ENCODE measurements at regions not wholly inside any gene's neighbourhood (a gene's known extent, or its start where the extent isn't known, plus 50 kb on each side); places are given as distances from the start of the nearest gene placed in this dataset.

- intact Hi-C loops (cut with micrococcal nuclease): no loop called here
- Mint-ChIP-seq H3K4me1 (ENCODE audit: low read depth) (peaks cover 2% of the 10 kb centered on the region), H3K36me3 (ENCODE audit: low read depth) (no peaks in the 10 kb centered on the region), H3K27me3 (no peaks in the 10 kb centered on the region), H3K27ac (no peak overlapping the region), H3K4me3 (no peak overlapping the region), H3K9me3 (no peaks in the 10 kb centered on the region)
Observed at GRCh38 chr21:35587841-35588380, 472.4 kb downstream of the SETD4 start.

GRCh38 chr21:35586305-35586704, 474.0 kb downstream of the SETD4 start:
- intact Hi-C loops (cut with micrococcal nuclease): no loop called here

GRCh38 chr21:35585878-35586277, 474.4 kb downstream of the SETD4 start:
- no peak overlapping the region for H3K27ac Mint-ChIP-seq
- no peak overlapping the region for H3K4me3 Mint-ChIP-seq
- no peaks in the 10 kb centered on the region for H3K36me3 Mint-ChIP-seq (ENCODE audit: low read depth)
- intact Hi-C loops (cut with micrococcal nuclease): no loop called here
- H3K27me3 Mint-ChIP-seq: peaks cover 3% of the 10 kb centered on the region
- H3K4me1 Mint-ChIP-seq (ENCODE audit: low read depth): peaks cover 16% of the 10 kb centered on the region
- no peaks in the 10 kb centered on the region for H3K9me3 Mint-ChIP-seq

More at GRCh38 chr21:35586305-35586704, 474.0 kb downstream of the SETD4 start:
- Mint-ChIP-seq H3K9me3 (no peaks in the 10 kb centered on the region), H3K36me3 (ENCODE audit: low read depth) (no peaks in the 10 kb centered on the region), H3K4me3 (no peak overlapping the region), H3K4me1 (ENCODE audit: low read depth) (peaks cover 16% of the 10 kb centered on the region), H3K27ac (no peak overlapping the region), H3K27me3 (no peaks in the 10 kb centered on the region)

- intact Hi-C loops (cut with micrococcal nuclease): no loop called here
- no peaks in the 10 kb centered on the region for H3K36me3 Mint-ChIP-seq (ENCODE audit: low read depth)
- peaks cover 3% of the 10 kb centered on the region for H3K27me3 Mint-ChIP-seq
- H3K27ac Mint-ChIP-seq: no peak overlapping the region
- H3K9me3 Mint-ChIP-seq: no peaks in the 10 kb centered on the region
- peaks cover 16% of the 10 kb centered on the region for H3K4me1 Mint-ChIP-seq (ENCODE audit: low read depth)
- H3K4me3 Mint-ChIP-seq: no peak overlapping the region
Observed at GRCh38 chr21:35585155-35585554, 475.2 kb downstream of the SETD4 start.

GRCh38 chr21:35583566-35584216, 476.6 kb downstream of the SETD4 start:
- intact Hi-C loops (cut with micrococcal nuclease): no loop called here
- Mint-ChIP-seq H3K36me3 (ENCODE audit: low read depth) (no peaks in the 10 kb centered on the region), H3K4me3 (no peak overlapping the region), H3K4me1 (ENCODE audit: low read depth) (peaks cover 16% of the 10 kb centered on the region), H3K9me3 (no peaks in the 10 kb centered on the region), H3K27me3 (peaks cover 3% of the 10 kb centered on the region), H3K27ac (no peak overlapping the region)

DNA sequence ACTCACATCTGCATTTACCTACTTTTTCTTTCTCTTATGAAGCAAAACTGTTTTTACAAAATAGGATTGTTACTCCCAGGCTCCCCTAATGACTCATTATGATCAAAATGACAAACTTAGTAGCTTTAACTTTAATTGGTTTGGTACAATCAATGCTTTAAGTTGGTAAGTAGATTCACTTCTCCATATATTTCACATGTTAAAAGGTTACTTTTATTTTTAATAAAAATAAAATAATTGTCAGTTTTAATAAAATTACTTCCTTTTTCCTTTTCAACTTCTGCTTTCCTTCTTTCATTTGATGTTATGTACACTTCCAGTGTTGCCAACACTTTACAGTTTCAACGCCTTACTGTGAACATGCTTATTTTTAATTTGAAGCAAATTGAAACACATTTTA, 477.6 kb downstream of the SETD4 start:
- Mint-ChIP-seq H3K4me3 (no peak overlapping the region), H3K9me3 (no peaks in the 10 kb centered on the region), H3K4me1 (ENCODE audit: low read depth) (peaks cover 16% of the 10 kb centered on the region), H3K27ac (no peak overlapping the region), H3K36me3 (ENCODE audit: low read depth) (no peaks in the 10 kb centered on the region), H3K27me3 (peaks cover 3% of the 10 kb centered on the region)
- intact Hi-C loops (cut with micrococcal nuclease): no loop called here

DNA sequence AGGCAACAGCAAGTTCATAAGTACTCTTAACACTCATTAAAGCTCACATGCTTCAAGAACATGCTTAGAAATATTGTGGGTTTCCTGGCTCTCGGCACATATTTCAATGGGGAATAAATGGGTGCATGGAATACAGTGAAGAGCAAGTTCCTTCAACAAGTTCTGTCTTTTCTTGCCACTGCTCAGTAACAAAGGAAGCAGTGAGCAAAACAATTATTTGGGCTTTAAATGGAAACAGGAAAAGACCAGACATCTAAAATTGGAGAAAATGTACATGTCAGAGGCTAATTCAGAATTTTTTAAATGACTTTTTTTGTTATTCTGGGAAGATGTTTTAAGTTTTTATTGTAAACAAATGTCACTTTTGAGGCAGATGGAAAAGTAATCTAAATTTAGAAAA, 478.7 kb downstream of the SETD4 start:
- peaks cover 3% of the 10 kb centered on the region for H3K27me3 Mint-ChIP-seq
- H3K4me1 Mint-ChIP-seq (ENCODE audit: low read depth): peaks cover 16% of the 10 kb centered on the region
- intact Hi-C loops (cut with micrococcal nuclease): no loop called here
- no peaks in the 10 kb centered on the region for H3K9me3 Mint-ChIP-seq
- H3K36me3 Mint-ChIP-seq (ENCODE audit: low read depth): no peaks in the 10 kb centered on the region
- no peak overlapping the region for H3K4me3 Mint-ChIP-seq
- H3K27ac Mint-ChIP-seq: no peak overlapping the region

GRCh38 chr21:35579520-35580293, 480.6 kb downstream of the SETD4 start:
- peaks cover 3% of the 10 kb centered on the region for H3K27me3 Mint-ChIP-seq
- H3K4me3 Mint-ChIP-seq: no peak overlapping the region
- H3K4me1 Mint-ChIP-seq (ENCODE audit: low read depth): peaks cover 16% of the 10 kb centered on the region
- no peaks in the 10 kb centered on the region for H3K9me3 Mint-ChIP-seq
- no peaks in the 10 kb centered on the region for H3K36me3 Mint-ChIP-seq (ENCODE audit: low read depth)
- intact Hi-C loops (cut with micrococcal nuclease): no loop called here
- no peak overlapping the region for H3K27ac Mint-ChIP-seq

GRCh38 chr21:35578831-35579471, 481.4 kb downstream of the SETD4 start:
- Mint-ChIP-seq H3K4me3 (no peak overlapping the region), H3K27me3 (peaks cover 3% of the 10 kb centered on the region), H3K4me1 (ENCODE audit: low read depth) (peaks cover 16% of the 10 kb centered on the region), H3K9me3 (no peaks in the 10 kb centered on the region), H3K27ac (no peak overlapping the region), H3K36me3 (ENCODE audit: low read depth) (no peaks in the 10 kb centered on the region)
- intact Hi-C loops (cut with micrococcal nuclease): no loop called here

DNA sequence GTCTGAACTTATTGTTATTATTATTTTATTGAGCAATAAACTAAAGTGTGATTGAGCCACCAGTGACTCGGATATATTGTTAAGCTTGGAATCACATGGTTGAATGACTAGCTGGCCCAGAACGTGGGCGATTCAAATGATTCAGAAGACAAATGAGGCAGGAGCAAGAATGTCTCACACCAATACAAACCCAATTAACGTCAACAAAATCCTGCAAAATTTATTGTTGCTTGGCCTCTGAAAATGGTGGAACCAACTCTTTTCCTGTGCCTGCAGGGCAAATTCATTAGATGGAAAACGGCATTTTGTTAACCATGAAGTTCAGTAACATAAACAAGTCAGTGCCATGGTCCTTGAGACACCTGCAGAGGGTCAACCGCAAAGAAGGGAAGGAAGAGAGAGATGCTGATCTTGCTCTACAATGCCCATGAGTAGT, 482.0 kb downstream of the SETD4 start:
- peaks cover 16% of the 10 kb centered on the region for H3K4me1 Mint-ChIP-seq (ENCODE audit: low read depth)
- no peak overlapping the region for H3K4me3 Mint-ChIP-seq
- H3K27ac Mint-ChIP-seq: no peak overlapping the region
- H3K36me3 Mint-ChIP-seq (ENCODE audit: low read depth): no peaks in the 10 kb centered on the region
- no peaks in the 10 kb centered on the region for H3K9me3 Mint-ChIP-seq
- intact Hi-C loops (cut with micrococcal nuclease): no loop called here
- H3K27me3 Mint-ChIP-seq: peaks cover 3% of the 10 kb centered on the region

GRCh38 chr21:35575280-35575915, 484.9 kb downstream of the SETD4 start:
- Mint-ChIP-seq H3K27me3 (no peaks in the 10 kb centered on the region), H3K4me3 (no peak overlapping the region), H3K9me3 (no peaks in the 10 kb centered on the region), H3K36me3 (ENCODE audit: low read depth) (no peaks in the 10 kb centered on the region), H3K27ac (no peak overlapping the region), H3K4me1 (ENCODE audit: low read depth) (no peaks in the 10 kb centered on the region)
- intact Hi-C loops (cut with micrococcal nuclease): no loop called here

GRCh38 chr21:35573472-35574374, 486.6 kb downstream of the SETD4 start:
- no peaks in the 10 kb centered on the region for H3K27me3 Mint-ChIP-seq
- peaks cover 6% of the 10 kb centered on the region for H3K9me3 Mint-ChIP-seq
- intact Hi-C loops (cut with micrococcal nuclease): no loop called here
- H3K36me3 Mint-ChIP-seq (ENCODE audit: low read depth): peaks cover under 1% of the 10 kb centered on the region
- H3K27ac Mint-ChIP-seq: no peak overlapping the region
- H3K4me3 Mint-ChIP-seq: no peak overlapping the region
- no peaks in the 10 kb centered on the region for H3K4me1 Mint-ChIP-seq (ENCODE audit: low read depth)

DNA sequence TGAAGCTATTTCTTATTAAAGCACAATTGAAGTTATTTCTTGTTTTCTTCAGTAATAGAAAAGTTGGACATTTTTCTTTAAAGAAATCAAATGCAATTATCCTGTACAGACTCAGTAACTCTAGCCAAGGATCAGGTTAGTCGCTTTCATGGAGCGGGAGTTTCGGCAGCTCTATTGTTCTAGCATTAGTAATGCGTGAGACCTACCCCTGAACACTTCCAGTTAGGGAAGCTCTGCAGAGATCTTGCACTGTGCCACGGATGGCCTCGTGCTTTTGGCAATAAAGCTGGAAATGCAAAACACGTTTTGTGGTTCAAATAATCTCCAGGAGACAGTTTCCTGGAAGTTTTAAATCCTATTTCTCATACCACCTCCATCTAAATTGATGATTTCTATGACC, 488.4 kb downstream of the SETD4 start:
- no peaks in the 10 kb centered on the region for H3K4me1 Mint-ChIP-seq (ENCODE audit: low read depth)
- H3K4me3 Mint-ChIP-seq: no peak overlapping the region
- peaks cover 6% of the 10 kb centered on the region for H3K36me3 Mint-ChIP-seq (ENCODE audit: low read depth)
- no peaks in the 10 kb centered on the region for H3K27me3 Mint-ChIP-seq
- intact Hi-C loops (cut with micrococcal nuclease): no loop called here
- peaks cover 23% of the 10 kb centered on the region for H3K9me3 Mint-ChIP-seq
- H3K27ac Mint-ChIP-seq: no peak overlapping the region

All from dendritic cell treated with granulocyte-macrophage colony-stimulating factor and Interleukin-4, amounts not matched to agents 40 ng/mL and 50 ng/mL, for 4 days (primary cell).